ENCODE measurements at regions not wholly inside any gene's neighbourhood (a gene's known extent, or its start where the extent isn't known, plus 50 kb on each side); places are given as distances from the start of the nearest gene placed in this dataset.

DNA sequence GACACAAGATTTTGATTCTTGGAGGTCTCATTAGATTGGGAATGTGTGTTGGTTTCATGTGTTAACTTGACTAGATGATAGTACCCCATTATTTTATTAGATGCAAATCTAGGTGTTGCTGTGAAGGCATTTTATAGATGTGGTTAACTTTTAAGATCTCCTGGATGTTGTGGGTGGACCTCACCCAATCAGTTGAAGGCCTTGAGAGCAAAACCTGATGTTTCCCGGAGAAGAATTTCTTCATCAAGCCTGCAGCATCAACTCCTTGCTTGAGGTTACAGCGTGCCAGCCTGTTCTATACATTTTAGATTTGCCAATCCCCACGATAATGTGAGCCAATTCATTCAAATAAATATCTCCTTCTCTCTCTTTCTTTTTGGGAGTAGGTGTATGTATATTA is 66.8 kb upstream of the EXOC2 start:
- TF ChIP-seq POLR2A (IDR thresholded peaks at IDR 0.05; ENCODE audit: low read length) (no peak), GATA1 (IDR thresholded peaks at IDR 0.05; ENCODE audit: low read depth, low read length) (no peak)
